Stimulated activated effector memory CD8-positive, alpha-beta T cell treated with anti-CD3 and anti-CD28 coated beads, Interleukin-12 subunit alpha, Interleukin-12 subunit beta, amount 100 ng/mL, for 72 hours (primary cell): ENCODE measurements at regions not wholly inside any gene's neighbourhood (a gene's known extent, or its start where the extent isn't known, plus 50 kb on each side); places are given as distances from the start of the nearest gene placed in this dataset.
"Not testable (repeated sequence)": the region's sequence is repeated elsewhere in the genome, so short reads cannot be mapped to it uniquely, and the experiment has no call there.

Source experiments
- ATAC-seq: fragments of 150-1000 bp; cut with Tn5 transposase; 2 replicates; pipeline ENCODE4 v1.10.0; 2021
- DNase-seq, 2 donors: peaks; one replicate each; pipeline ENCODE4 v3.0.0; 2021 to 2022; ENCODE audit warnings: low spot score in 2 of 2
- H3K27ac Mint-ChIP-seq: one replicate; pipeline ENCODE4 v1.8.0; 2022; ENCODE audit warnings: mild to moderate bottlenecking, mixed read lengths
- H3K36me3 Mint-ChIP-seq: one replicate; pipeline ENCODE4 v1.8.0; 2022; ENCODE audit warnings: mild to moderate bottlenecking, mixed read lengths
- H3K4me1 Mint-ChIP-seq: one replicate; pipeline ENCODE4 v1.8.0; 2022; ENCODE audit warnings: mixed read lengths
- H3K4me3 Mint-ChIP-seq: one replicate; pipeline ENCODE4 v1.8.0; 2022; ENCODE audit warnings: mild to moderate bottlenecking, mixed read lengths
- H3K9me3 Mint-ChIP-seq: one replicate; pipeline ENCODE4 v1.8.0; 2022; ENCODE audit warnings: mixed read lengths

DNA sequence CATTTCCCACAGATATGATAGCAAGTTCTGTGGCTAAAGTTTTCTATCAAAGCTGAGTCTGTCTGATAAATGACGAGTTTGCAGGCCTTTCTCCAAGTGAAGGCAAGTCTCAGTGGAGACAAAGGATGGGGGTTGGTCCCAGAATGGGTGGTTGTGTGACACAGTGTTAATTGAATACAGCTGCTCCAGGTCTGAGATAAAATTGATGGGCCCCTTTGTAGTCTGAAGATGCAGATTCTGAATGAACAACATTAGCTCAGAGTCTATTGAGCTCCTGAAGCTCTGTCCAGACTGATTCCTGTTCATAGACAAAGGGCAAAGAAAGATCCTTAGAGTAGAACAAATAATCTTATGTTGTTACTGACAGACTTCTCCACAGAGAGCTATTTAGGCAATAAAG is 296.9 kb upstream of the CYRIA start:
- ATAC-seq (no peak), DNase-seq (no peak)
- Mint-ChIP-seq H3K9me3 (no peaks in the 10 kb centered on the region), H3K36me3 (no peaks in the 10 kb centered on the region), H3K4me3 (no peak overlapping the region), H3K4me1 (no peaks in the 10 kb centered on the region), H3K27ac (no peak overlapping the region)

DNA sequence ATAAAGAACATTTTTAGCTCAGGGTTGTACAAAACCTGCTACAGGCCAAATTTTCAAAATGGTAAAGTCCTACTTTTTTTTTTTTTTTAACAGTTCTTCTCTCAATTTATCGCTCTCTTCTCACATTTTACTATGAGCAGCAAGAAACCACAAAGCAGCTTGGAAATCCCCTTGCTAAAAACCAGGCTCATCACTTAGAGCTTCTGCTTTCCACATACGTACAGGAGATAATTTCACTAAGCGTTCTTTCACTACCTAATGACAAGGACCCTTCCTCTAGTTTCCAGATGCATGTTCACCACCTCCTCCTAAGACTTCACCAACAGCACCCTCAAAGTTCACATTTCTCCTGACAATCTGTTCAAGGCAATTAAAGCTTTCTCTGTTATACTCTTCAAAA is 294.9 kb upstream of the CYRIA start:
- Mint-ChIP-seq H3K4me3 (no peak overlapping the region), H3K27ac (no peak overlapping the region), H3K9me3 (peaks cover 6% of the 10 kb centered on the region), H3K4me1 (no peaks in the 10 kb centered on the region), H3K36me3 (no peaks in the 10 kb centered on the region)
- ATAC-seq (no peak), DNase-seq (no peak)

DNA sequence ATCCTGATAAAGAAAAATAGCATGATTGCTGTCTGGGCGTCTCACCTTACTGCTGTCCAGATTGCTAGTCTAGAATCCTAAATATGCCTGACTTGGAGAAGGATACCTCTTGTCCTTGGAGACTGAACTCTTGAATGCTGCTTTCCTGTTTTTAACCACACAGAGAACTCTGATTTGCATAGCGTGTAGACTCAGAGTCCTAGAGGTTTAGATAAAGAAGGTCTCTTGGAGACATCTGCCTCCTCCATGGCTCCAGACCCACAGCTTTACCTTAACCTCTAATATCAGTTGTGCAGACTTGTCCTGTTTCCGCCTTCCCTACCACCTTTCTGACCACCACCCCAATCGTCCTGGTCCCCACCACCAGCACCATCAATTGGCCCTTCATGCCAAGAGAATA is 292.6 kb upstream of the CYRIA start:
- H3K9me3 Mint-ChIP-seq: peaks cover 6% of the 10 kb centered on the region
- no peak for DNase-seq
- H3K36me3 Mint-ChIP-seq: no peaks in the 10 kb centered on the region
- H3K4me1 Mint-ChIP-seq: no peaks in the 10 kb centered on the region
- no peak overlapping the region for H3K27ac Mint-ChIP-seq
- H3K4me3 Mint-ChIP-seq: no peak overlapping the region
- ATAC-seq: no peak

DNA sequence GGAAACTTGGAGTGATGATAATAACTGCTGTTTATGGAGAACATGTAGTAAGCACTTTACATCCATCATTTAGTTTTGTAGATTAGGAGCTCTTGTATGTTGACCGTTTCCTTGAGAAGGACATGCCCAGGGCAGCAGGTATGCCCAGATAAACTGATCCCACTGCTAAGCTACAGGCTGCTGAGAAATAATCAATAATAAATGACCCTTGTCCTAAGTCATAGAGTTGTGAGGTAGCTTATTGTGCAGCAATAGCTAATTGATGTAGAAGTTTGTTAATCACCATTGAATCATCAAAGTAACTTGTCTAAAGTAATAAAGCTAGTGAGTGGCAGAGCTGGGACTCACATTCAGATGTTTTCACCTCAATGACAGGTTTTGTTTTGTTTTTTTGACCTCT is 287.2 kb upstream of the CYRIA start:
- ATAC-seq (no peak), DNase-seq (no peak)
- Mint-ChIP-seq H3K36me3 (no peaks in the 10 kb centered on the region), H3K9me3 (peaks cover 9% of the 10 kb centered on the region), H3K4me3 (no peak overlapping the region), H3K4me1 (no peaks in the 10 kb centered on the region), H3K27ac (no peak overlapping the region)

DNA sequence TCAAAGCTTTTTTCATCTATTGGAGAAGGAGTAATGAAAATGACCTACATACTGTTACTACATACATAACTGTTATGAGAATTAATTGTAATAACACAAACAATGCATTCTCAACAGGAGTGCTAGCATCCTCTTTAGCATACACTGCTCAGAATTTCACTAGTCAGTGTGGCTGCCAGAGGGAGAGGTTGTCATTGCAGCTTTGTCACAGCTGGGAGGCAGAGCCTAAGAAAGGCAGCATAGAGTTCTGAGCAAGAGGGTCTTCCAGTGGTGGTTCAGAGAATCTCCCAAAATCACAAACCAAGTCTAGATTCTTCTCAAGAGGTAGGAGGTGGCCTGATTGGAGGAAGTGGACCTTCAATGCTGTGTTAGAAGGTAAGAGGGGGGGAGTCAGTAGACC is 286.7 kb upstream of the CYRIA start:
- no peak for ATAC-seq
- Mint-ChIP-seq H3K4me1 (no peaks in the 10 kb centered on the region), H3K4me3 (no peak overlapping the region), H3K27ac (no peak overlapping the region), H3K36me3 (no peaks in the 10 kb centered on the region), H3K9me3 (peaks cover 10% of the 10 kb centered on the region)
- DNase-seq: no peak

DNA sequence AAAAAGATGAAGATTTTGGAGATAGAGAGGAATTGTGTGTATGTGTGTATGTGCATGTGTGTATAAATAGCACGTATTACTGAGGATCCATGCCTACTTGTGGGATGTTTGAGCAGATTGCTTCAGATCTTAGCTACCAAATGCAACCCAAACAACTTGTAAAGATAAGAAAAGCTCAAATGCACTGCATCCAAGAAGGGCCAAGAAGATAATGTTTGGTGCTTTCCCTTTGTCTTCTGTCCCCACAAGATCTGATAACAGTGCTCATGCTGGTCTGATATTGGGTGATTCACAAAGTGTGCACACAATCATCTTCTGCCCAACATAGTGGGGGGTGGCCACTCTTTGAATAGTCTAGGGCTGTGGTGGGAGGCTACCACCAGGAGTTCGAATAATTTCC is 284.8 kb upstream of the CYRIA start:
- Mint-ChIP-seq H3K27ac (no peak overlapping the region), H3K4me3 (no peak overlapping the region), H3K4me1 (no peaks in the 10 kb centered on the region), H3K9me3 (peaks cover 5% of the 10 kb centered on the region), H3K36me3 (no peaks in the 10 kb centered on the region)
- ATAC-seq (no peak), DNase-seq (no peak)

DNA sequence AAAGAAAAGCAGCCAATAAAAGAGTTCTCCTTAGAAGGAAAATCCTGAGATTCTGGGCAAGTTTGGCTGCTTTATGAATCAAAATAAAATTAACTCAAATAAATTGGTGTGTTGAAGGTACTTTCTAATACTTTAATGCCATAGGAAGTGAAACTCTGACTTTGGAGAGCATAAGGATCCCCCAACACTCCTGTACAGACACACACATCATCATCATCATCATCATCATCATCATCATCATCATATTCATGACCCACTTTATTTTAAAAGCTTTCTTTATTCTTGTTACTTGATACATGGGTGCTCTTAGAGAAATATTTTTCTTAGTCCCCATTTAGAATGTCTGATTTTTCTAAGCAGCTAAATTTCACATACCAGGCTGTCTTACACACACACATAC is 283.1 kb upstream of the CYRIA start:
- no peak overlapping the region for H3K4me3 Mint-ChIP-seq
- ATAC-seq (no peak), DNase-seq (no peak)
- no peaks in the 10 kb centered on the region for H3K4me1 Mint-ChIP-seq
- H3K36me3 Mint-ChIP-seq: no peaks in the 10 kb centered on the region
- no peak overlapping the region for H3K27ac Mint-ChIP-seq
- H3K9me3 Mint-ChIP-seq: peaks cover 5% of the 10 kb centered on the region

DNA sequence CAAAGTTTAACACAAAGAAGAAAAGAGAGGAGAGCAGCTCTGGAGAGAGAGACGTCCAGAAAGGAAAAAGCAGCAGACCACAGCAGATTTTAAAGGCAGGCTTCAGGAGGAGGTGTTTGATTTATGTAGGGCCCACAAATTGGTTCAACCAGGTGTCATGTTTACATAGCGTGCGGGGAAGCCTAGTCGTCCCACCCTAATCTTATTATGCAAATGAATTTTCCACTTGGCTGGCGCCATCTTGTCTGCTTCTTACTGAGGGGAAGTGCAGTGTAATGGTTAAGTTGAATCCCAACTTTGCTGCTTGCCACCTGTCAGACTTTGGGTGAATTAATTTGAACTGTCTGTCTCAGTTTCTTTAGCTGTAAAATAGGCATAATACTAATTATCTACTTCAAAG is 282.4 kb upstream of the CYRIA start:
- H3K9me3 Mint-ChIP-seq: peaks cover 5% of the 10 kb centered on the region
- H3K36me3 Mint-ChIP-seq: no peaks in the 10 kb centered on the region
- no peak overlapping the region for H3K4me3 Mint-ChIP-seq
- DNase-seq: no peak
- ATAC-seq: no peak
- no peaks in the 10 kb centered on the region for H3K4me1 Mint-ChIP-seq
- H3K27ac Mint-ChIP-seq: no peak overlapping the region

DNA sequence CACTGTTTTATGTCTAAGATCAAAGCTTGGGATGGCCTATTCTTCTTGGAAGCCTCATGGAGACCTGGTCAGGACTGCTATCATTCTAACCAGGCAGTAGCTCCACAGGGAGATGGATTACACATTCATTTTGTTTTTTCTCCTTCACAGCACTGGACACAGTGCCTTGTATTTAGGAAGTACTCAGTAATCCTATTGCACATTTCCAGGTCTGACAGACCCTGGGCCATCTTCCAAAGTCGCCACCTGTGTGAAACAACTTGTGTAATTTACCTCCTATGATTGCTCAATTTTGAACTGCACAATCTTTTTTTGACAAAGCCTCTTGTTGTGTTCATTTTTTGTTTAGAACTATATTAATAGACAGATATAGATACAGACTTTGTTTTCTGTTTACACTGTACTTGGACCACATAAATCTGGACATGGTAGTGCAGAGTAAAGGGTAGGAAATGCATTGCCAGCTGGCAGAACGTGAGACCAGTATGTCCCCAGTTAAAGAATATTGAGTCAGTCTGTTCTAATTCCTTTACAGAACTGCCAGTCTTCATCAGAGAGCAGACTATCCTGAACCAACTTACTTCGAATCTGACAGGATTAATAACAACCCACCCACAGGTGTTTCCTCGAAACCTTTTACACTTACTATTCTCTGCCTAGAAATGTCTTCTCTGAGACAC is 277.8 kb upstream of the CYRIA start:
- Mint-ChIP-seq H3K9me3 (peaks cover 11% of the 10 kb centered on the region), H3K36me3 (no peaks in the 10 kb centered on the region), H3K4me3 (no peak overlapping the region), H3K4me1 (no peaks in the 10 kb centered on the region), H3K27ac (no peak overlapping the region)
- ATAC-seq (no peak), DNase-seq (no peak)

DNA sequence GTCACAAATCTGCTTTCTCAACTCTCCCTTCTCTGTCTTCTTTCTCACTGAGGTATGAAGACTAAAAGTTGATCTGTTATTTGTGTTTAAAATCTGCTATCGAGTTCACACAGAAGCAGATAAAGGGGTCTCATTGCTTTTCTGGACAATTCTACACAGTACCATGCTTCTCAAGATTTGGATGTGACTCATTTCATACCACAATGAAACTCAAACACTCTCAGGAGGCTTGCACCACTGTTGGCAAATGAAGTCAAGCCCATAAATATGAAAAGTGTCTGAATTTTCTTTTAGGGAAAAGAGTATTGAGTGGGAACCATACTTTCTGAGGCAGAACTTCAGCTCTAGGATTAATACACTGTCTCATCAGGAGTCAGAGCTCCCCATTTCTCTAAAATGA is 274.6 kb upstream of the CYRIA start:
- peaks cover 12% of the 10 kb centered on the region for H3K9me3 Mint-ChIP-seq
- H3K4me3 Mint-ChIP-seq: no peak overlapping the region
- DNase-seq: no peak
- no peaks in the 10 kb centered on the region for H3K4me1 Mint-ChIP-seq
- ATAC-seq: no peak
- no peaks in the 10 kb centered on the region for H3K36me3 Mint-ChIP-seq
- H3K27ac Mint-ChIP-seq: no peak overlapping the region

DNA sequence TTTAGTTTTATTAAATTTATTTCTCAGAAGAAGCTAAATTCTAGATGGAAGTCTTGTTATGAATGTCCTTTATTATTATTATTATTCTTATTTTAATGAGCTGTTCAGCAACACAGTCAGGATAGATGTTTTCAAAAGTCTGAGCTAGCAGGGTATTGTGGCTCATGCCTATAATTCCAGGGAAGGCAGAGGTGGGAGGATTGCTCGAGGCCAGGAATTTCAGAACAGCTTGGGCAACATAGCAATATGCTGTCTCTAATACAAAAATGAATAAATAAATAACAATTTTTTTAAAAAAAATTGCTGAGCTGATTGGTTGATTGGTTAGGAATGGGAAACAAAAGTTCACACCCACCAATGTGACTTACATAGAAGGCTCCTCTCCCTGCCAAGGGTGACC is 274.1 kb upstream of the CYRIA start:
- no peaks in the 10 kb centered on the region for H3K36me3 Mint-ChIP-seq
- no peak for DNase-seq

DNA sequence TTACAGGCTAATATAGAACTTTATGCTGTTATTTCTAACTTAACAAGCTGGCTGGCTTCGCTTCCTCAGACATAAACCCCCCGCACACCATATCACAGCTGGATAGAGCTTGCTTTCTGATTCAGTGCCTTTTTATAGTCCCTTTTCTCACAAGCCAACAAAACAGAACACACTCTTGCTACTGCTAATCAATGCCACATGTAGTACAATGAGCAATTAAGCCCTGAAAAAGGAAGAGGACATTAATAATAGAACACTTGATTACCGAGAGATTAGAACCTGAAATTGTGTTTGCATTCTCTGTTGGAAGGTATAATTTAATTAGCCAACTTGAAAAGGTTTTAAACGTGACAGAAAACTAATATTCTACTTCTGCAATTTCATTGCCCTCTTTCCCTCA is 267.7 kb upstream of the CYRIA start:
- Mint-ChIP-seq H3K4me1 (no peaks in the 10 kb centered on the region), H3K36me3 (no peaks in the 10 kb centered on the region), H3K4me3 (no peak overlapping the region), H3K9me3 (peaks cover 6% of the 10 kb centered on the region), H3K27ac (no peak overlapping the region)
- ATAC-seq: no peak
- no peak for DNase-seq

More for the DNA sequence above, 274.1 kb upstream of the CYRIA start:
- Mint-ChIP-seq H3K4me3 (no peak overlapping the region), H3K27ac (no peak overlapping the region), H3K4me1 (no peaks in the 10 kb centered on the region), H3K9me3 (peaks cover 12% of the 10 kb centered on the region)
- no peak for ATAC-seq

DNA sequence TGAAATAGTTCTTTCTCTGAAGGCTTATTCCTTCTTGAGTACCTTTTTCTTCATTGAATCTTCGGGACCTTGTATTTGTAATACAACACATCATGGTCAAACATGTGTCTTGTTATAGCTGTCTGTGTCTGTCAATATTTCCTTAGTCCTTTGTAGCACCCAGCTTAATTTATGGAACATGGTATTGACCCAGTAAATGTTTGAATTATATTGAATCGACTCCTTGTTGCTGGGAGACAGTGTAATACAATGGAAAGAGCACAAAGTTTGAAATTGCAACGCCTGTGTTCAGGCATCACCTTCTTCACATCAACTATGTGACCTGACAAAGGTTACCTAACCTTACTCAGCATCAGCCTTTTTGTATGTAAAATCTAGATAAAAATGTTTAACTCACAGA is 267.2 kb upstream of the CYRIA start:
- Mint-ChIP-seq H3K36me3 (no peaks in the 10 kb centered on the region), H3K27ac (no peak overlapping the region), H3K4me3 (no peak overlapping the region), H3K4me1 (no peaks in the 10 kb centered on the region), H3K9me3 (peaks cover 6% of the 10 kb centered on the region)
- ATAC-seq (no peak), DNase-seq (no peak)

DNA sequence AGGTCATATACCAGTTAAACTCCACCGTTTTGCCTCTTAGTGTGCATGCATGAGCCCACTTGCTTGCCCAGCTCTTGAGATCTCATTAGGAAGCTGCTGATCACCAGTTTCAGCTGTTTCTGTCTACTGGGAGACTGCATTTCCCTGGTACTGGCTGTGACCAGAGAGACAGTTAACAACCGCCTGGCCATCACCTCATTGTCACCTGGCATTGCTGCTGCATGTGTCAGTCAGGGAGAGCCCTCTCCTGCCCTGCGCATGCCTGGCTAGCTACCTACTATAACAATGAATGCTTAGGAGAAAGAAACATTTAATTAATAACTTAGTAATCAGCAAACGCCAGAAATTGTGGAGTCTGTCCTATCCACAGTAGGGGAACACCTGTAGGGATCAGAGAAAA is 265.8 kb upstream of the CYRIA start:
- no peak overlapping the region for H3K27ac Mint-ChIP-seq
- no peak for DNase-seq
- no peak overlapping the region for H3K4me3 Mint-ChIP-seq
- H3K36me3 Mint-ChIP-seq: no peaks in the 10 kb centered on the region
- H3K9me3 Mint-ChIP-seq: peaks cover 5% of the 10 kb centered on the region
- H3K4me1 Mint-ChIP-seq: no peaks in the 10 kb centered on the region
- no peak for ATAC-seq

DNA sequence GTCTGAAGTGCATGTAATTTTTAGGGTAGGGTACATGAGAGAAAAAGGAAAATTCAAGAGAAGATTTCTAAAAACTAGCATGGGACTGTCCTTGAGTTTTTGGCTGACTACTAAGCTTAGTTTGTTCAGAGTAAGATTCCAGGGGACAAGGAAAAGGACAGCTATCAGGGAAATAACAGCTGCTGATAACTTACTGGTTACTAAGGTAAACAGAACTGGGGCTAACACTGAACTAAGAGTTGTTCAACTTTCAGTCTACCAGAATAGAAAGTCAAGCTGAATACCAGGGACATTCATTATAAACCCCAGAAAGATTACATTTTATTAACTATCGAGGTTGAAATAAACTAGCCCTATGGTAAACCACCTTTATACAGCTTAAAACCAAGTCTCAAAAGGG is 261.8 kb upstream of the CYRIA start:
- H3K9me3 Mint-ChIP-seq: peaks cover 17% of the 10 kb centered on the region
- H3K27ac Mint-ChIP-seq: no peak overlapping the region
- no peak for ATAC-seq
- no peaks in the 10 kb centered on the region for H3K36me3 Mint-ChIP-seq
- no peaks in the 10 kb centered on the region for H3K4me1 Mint-ChIP-seq
- no peak for DNase-seq
- H3K4me3 Mint-ChIP-seq: no peak overlapping the region

DNA sequence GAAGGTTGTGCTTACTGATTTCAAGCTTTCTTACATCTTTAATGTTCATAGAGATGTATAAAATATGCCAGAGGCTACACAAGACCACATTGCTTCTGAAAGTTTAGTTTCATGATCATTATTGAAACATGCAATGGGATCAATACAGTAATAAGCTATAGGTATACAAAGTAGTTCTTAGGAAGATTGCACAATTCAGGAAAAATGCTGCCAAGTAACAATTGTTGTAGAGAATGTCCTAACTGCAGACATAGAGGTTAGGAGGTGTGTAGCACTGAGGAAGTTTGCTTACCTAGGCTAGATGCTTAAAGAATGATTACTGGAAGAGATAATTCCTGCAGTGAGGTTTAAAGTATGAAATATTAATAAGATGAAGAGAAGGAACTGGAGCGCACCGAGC is 259.5 kb upstream of the CYRIA start:
- DNase-seq (no peak), ATAC-seq (no peak)
- Mint-ChIP-seq H3K36me3 (no peaks in the 10 kb centered on the region), H3K4me1 (no peaks in the 10 kb centered on the region), H3K9me3 (peaks cover 17% of the 10 kb centered on the region), H3K27ac (no peak overlapping the region), H3K4me3 (no peak overlapping the region)

DNA sequence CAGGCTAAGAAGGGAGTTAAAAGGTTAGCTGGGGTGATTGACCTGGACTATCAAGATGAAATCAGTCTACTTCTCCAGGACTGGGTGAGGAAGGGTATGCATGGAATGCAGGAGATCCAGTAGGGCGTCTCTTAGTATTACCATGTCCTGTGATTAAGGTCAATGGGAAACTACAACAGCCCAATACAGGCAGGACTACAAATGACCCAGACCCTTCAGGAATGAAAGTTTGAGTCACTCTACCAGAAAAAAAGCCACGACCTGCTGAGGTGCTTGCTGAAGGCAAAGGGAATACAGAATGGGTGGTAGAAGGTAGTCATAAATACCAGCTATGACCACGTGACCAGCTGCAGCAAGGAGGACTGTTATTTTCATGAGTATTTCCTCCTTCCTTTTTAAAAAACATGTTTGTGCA is 249.7 kb upstream of the CYRIA start:
- H3K36me3 Mint-ChIP-seq, H3K4me1 Mint-ChIP-seq, H3K27ac Mint-ChIP-seq, ATAC-seq, H3K9me3 Mint-ChIP-seq, DNase-seq, H3K4me3 Mint-ChIP-seq: not testable (repeated sequence)
